Suprapubic skin (tissue), 4 donors: ENCODE measurements at regions not wholly inside any gene's neighbourhood (a gene's known extent, or its start where the extent isn't known, plus 50 kb on each side); places are given as distances from the start of the nearest gene placed in this dataset.

ENCODE experiments used
- DNase-seq, 2 donors: peaks; one replicate each; pipeline ENCODE4 v3.0.0-alpha.2; 2019; ENCODE audit warnings: low spot score in 2 of 2
- H3K27ac ChIP-seq: fragments of 200-600 bp; sonication (generic); one replicate; pipeline ENCODE4 v1.5.1; 2019
- H3K27me3 ChIP-seq: fragments of 200-600 bp; sonication (generic); one replicate; pipeline ENCODE4 v1.5.1; 2019
- H3K36me3 ChIP-seq: fragments of 200-600 bp; sonication (generic); one replicate; pipeline ENCODE4 v1.5.1; 2019
- H3K4me1 ChIP-seq: fragments of 200-600 bp; sonication (generic); one replicate; pipeline ENCODE4 v1.5.1; 2019
- H3K4me3 ChIP-seq: fragments of 200-600 bp; sonication (generic); one replicate; pipeline ENCODE4 v1.5.1; 2019; ENCODE audit warnings: mild to moderate bottlenecking
- H3K9me3 ChIP-seq: fragments of 200-600 bp; sonication (generic); one replicate; pipeline ENCODE4 v1.5.1; 2019
- CTCF ChIP-seq, 2 donors: fragments of 200-600 bp in 1 of 2; fragments of 450-650 bp in 1 of 2; sonication (generic) in 1 of 2; IDR thresholded peaks; one replicate each; pipeline ENCODE4 v1.5.1; 2016 to 2019; ENCODE audit warnings: antibody characterized with exemption in 2 of 2, mild to moderate bottlenecking in 1 of 2, moderate library complexity in 1 of 2
- EP300 ChIP-seq: sonication (generic); formaldehyde crosslinking; IDR thresholded peaks from one replicate; pipeline ENCODE4 v1.6.1; 2017; ENCODE audit warnings: antibody characterized with exemption
- POLR2A ChIP-seq, 2 donors: fragments of 450-650 bp; IDR thresholded peaks; one replicate each; pipeline ENCODE4 v1.6.1; 2017; ENCODE audit warnings: antibody characterized with exemption in 2 of 2, mild to moderate bottlenecking in 2 of 2, moderate library complexity in 2 of 2
- POLR2AphosphoS5 ChIP-seq, 3 donors: sonication (generic); formaldehyde crosslinking; IDR thresholded peaks; one replicate each; pipeline ENCODE4 v1.6.1; 2017; ENCODE audit warnings: antibody characterized with exemption in 3 of 3
- WGBS: methylation state at CpG from one replicate; pipeline ENCODE4 v1.1.5; 2018; 5-methylcytosine and 5-hydroxymethylcytosine counted together

- Histone ChIP-seq H3K9me3 (no peaks in the 10 kb centered on the region), H3K27me3 (no peaks in the 10 kb centered on the region), H3K4me3 (no peak overlapping the region), H3K36me3 (no peaks in the 10 kb centered on the region), H3K4me1 (peaks cover 14% of the 10 kb centered on the region), H3K27ac (no peak overlapping the region)
- 19% methylated on average over 3 of the region's 3 CpGs for WGBS
- TF ChIP-seq CTCF (IDR thresholded peaks at IDR 0.05) (no peak), POLR2AphosphoS5 (IDR thresholded peaks at IDR 0.05) (no peak), POLR2A (IDR thresholded peaks at IDR 0.05) (no peak), EP300 (no peak)
- no peak for DNase-seq
These were observed 294.0 kb downstream of the DIPK2A start for GRCh38 chr3:144265542-144266100.

- Histone ChIP-seq H3K4me3 (no peak overlapping the region), H3K36me3 (no peaks in the 10 kb centered on the region), H3K27me3 (no peaks in the 10 kb centered on the region), H3K4me1 (peaks cover 9% of the 10 kb centered on the region), H3K9me3 (no peaks in the 10 kb centered on the region), H3K27ac (no peak overlapping the region)
- TF ChIP-seq POLR2A (IDR thresholded peaks at IDR 0.05) (no peak), EP300 (no peak), POLR2AphosphoS5 (IDR thresholded peaks at IDR 0.05) (no peak), CTCF (IDR thresholded peaks at IDR 0.05) (no peak)
- DNase-seq: no peak
- 89% methylated on average over 3 of the region's 3 CpGs for WGBS
These were observed 298.5 kb downstream of the DIPK2A start for GRCh38 chr3:144270100-144270499.

- H3K4me3 ChIP-seq: no peak overlapping the region
- DNase-seq: no peak
- no peaks in the 10 kb centered on the region for H3K27me3 ChIP-seq
- H3K9me3 ChIP-seq: no peaks in the 10 kb centered on the region
- H3K4me1 ChIP-seq: no peaks in the 10 kb centered on the region
- WGBS: 78% methylated on average over 4 of the region's 4 CpGs
- H3K27ac ChIP-seq: no peak overlapping the region
- TF ChIP-seq CTCF (IDR thresholded peaks at IDR 0.05): no peak
- TF ChIP-seq EP300: no peak
- no peak for TF ChIP-seq POLR2A (IDR thresholded peaks at IDR 0.05)
- no peak for TF ChIP-seq POLR2AphosphoS5 (IDR thresholded peaks at IDR 0.05)
- no peaks in the 10 kb centered on the region for H3K36me3 ChIP-seq
These were observed 301.1 kb downstream of the DIPK2A start for GRCh38 chr3:144272680-144273079.

GRCh38 chr3:144273601-144274000, 302.0 kb downstream of the DIPK2A start:
- H3K27me3 ChIP-seq: no peaks in the 10 kb centered on the region
- 71% methylated on average over 2 of the region's 2 CpGs for WGBS
- H3K36me3 ChIP-seq: no peaks in the 10 kb centered on the region
- no peak overlapping the region for H3K4me3 ChIP-seq
- no peak for DNase-seq
- no peaks in the 10 kb centered on the region for H3K4me1 ChIP-seq
- no peak overlapping the region for H3K27ac ChIP-seq
- TF ChIP-seq EP300 (no peak), POLR2AphosphoS5 (IDR thresholded peaks at IDR 0.05) (no peak), CTCF (IDR thresholded peaks at IDR 0.05) (no peak), POLR2A (IDR thresholded peaks at IDR 0.05) (no peak)
- no peaks in the 10 kb centered on the region for H3K9me3 ChIP-seq

- DNase-seq: no peak
- Histone ChIP-seq H3K36me3 (no peaks in the 10 kb centered on the region), H3K4me3 (no peak overlapping the region), H3K27ac (no peak overlapping the region), H3K27me3 (no peaks in the 10 kb centered on the region), H3K4me1 (no peaks in the 10 kb centered on the region), H3K9me3 (no peaks in the 10 kb centered on the region)
- no peak for TF ChIP-seq CTCF (IDR thresholded peaks at IDR 0.05)
These were observed 303.4 kb downstream of the DIPK2A start for GRCh38 chr3:144275005-144275404.
